SJSA1 (cell line): ENCODE measurements at regions not wholly inside any gene's neighbourhood (a gene's known extent, or its start where the extent isn't known, plus 50 kb on each side); places are given as distances from the start of the nearest gene placed in this dataset.
"Not testable (repeated sequence)": the region's sequence is repeated elsewhere in the genome, so short reads cannot be mapped to it uniquely, and the experiment has no call there.

Experiments
- DNase-seq, 2 experiments: peaks; one replicate each; pipeline ENCODE4 v3.0.0-alpha.2; 2015 to 2020; ENCODE audit warnings: low spot score in 2 of 2, low read depth in 1 of 2
- H3K27ac ChIP-seq: fragments of 250-450 bp; sonication (Bioruptor Pico); 2 replicates; pipeline ENCODE4 v1.5.1; 2020; ENCODE audit warnings: mild to moderate bottlenecking, moderate library complexity
- H3K27me3 ChIP-seq: fragments of 250-450 bp; sonication (Bioruptor Pico); replicated peaks from 2 replicates; pipeline ENCODE4 v1.5.1; 2020; ENCODE audit warnings: mild to moderate bottlenecking, moderate library complexity
- H3K36me3 ChIP-seq: fragments of 250-450 bp; sonication (Bioruptor Pico); 2 replicates; pipeline ENCODE4 v1.5.1; 2020; ENCODE audit warnings: mild to moderate bottlenecking
- H3K4me1 ChIP-seq: fragments of 250-450 bp; sonication (Bioruptor Pico); replicated peaks from 2 replicates; pipeline ENCODE4 v1.6.1; 2021; ENCODE audit warnings: mild to moderate bottlenecking
- H3K4me3 ChIP-seq: fragments of 250-450 bp; sonication (Bioruptor Pico); 2 replicates; pipeline ENCODE4 v1.5.1; 2020; ENCODE audit warnings: mild to moderate bottlenecking
- H3K9me3 ChIP-seq: fragments of 250-450 bp; sonication (Bioruptor Pico); replicated peaks from 2 replicates; pipeline ENCODE4 v1.5.1; 2020; ENCODE audit warnings: mild to moderate bottlenecking

GRCh38 chr6:119669221-119669620, 319.7 kb upstream of the MAN1A1 start:
- DNase-seq, result no peak
- H3K9me3 ChIP-seq, result no peaks in the 10 kb centered on the region
- no peak overlapping the region for H3K4me3 ChIP-seq
- no peaks in the 10 kb centered on the region for H3K36me3 ChIP-seq
- H3K4me1 ChIP-seq, result no peaks in the 10 kb centered on the region
- no peaks in the 10 kb centered on the region for H3K27me3 ChIP-seq
- no peak overlapping the region for H3K27ac ChIP-seq

- not testable (repeated sequence) for H3K4me1 ChIP-seq, DNase-seq, H3K27ac ChIP-seq, H3K36me3 ChIP-seq, H3K27me3 ChIP-seq, H3K9me3 ChIP-seq, H3K4me3 ChIP-seq
These were observed 315.9 kb upstream of the MAN1A1 start for GRCh38 chr6:119665432-119665831.

GRCh38 chr6:119661628-119662027, 312.1 kb upstream of the MAN1A1 start:
- no peak for DNase-seq
- Histone ChIP-seq H3K27me3 (no peaks in the 10 kb centered on the region), H3K4me1 (no peaks in the 10 kb centered on the region), H3K4me3 (no peak overlapping the region), H3K9me3 (no peaks in the 10 kb centered on the region), H3K36me3 (no peaks in the 10 kb centered on the region), H3K27ac (no peak overlapping the region)

- H3K9me3 ChIP-seq, result no peaks in the 10 kb centered on the region
- no peaks in the 10 kb centered on the region for H3K27me3 ChIP-seq
- no peaks in the 10 kb centered on the region for H3K36me3 ChIP-seq
- H3K4me1 ChIP-seq, result no peaks in the 10 kb centered on the region
- H3K4me3 ChIP-seq, result no peak overlapping the region
- no peak for DNase-seq
- no peak overlapping the region for H3K27ac ChIP-seq
These were observed 311.5 kb upstream of the MAN1A1 start for GRCh38 chr6:119661078-119661477.

GRCh38 chr6:119658917-119659316, 309.4 kb upstream of the MAN1A1 start:
- Histone ChIP-seq H3K27ac (no peak overlapping the region), H3K27me3 (no peaks in the 10 kb centered on the region), H3K36me3 (no peaks in the 10 kb centered on the region), H3K9me3 (no peaks in the 10 kb centered on the region), H3K4me3 (no peak overlapping the region), H3K4me1 (no peaks in the 10 kb centered on the region)
- DNase-seq, result no peak

- no peak for DNase-seq
- no peaks in the 10 kb centered on the region for H3K4me1 ChIP-seq
- H3K27me3 ChIP-seq, result no peaks in the 10 kb centered on the region
These were observed 305.6 kb upstream of the MAN1A1 start for GRCh38 chr6:119655124-119655523.

GRCh38 chr6:119653329-119653728, 303.8 kb upstream of the MAN1A1 start:
- DNase-seq, result no peak
- Histone ChIP-seq H3K4me3 (no peak overlapping the region), H3K27me3 (no peaks in the 10 kb centered on the region)

More at GRCh38 chr6:119655124-119655523, 305.6 kb upstream of the MAN1A1 start:
- no peaks in the 10 kb centered on the region for H3K36me3 ChIP-seq
- H3K9me3 ChIP-seq, result no peaks in the 10 kb centered on the region
- no peak overlapping the region for H3K4me3 ChIP-seq
- no peak overlapping the region for H3K27ac ChIP-seq

GRCh38 chr6:119649531-119649930, 300.0 kb upstream of the MAN1A1 start:
- no peak overlapping the region for H3K4me3 ChIP-seq
- H3K9me3 ChIP-seq, result no peaks in the 10 kb centered on the region
- H3K27me3 ChIP-seq, result no peaks in the 10 kb centered on the region; the same call in 1 of the 2 replicates
- no peak overlapping the region for H3K27ac ChIP-seq
- no peak for DNase-seq
- no peaks in the 10 kb centered on the region for H3K4me1 ChIP-seq
- H3K36me3 ChIP-seq, result no peaks in the 10 kb centered on the region

More at GRCh38 chr6:119653329-119653728, 303.8 kb upstream of the MAN1A1 start:
- no peaks in the 10 kb centered on the region for H3K36me3 ChIP-seq
- H3K9me3 ChIP-seq, result no peaks in the 10 kb centered on the region
- no peak overlapping the region for H3K27ac ChIP-seq
- no peaks in the 10 kb centered on the region for H3K4me1 ChIP-seq

GRCh38 chr6:119647309-119647708, 297.7 kb upstream of the MAN1A1 start:
- Histone ChIP-seq H3K4me1 (no peaks in the 10 kb centered on the region), H3K27ac (no peak overlapping the region), H3K9me3 (no peaks in the 10 kb centered on the region), H3K36me3 (no peaks in the 10 kb centered on the region), H3K27me3 (no peaks in the 10 kb centered on the region; the same call in 1 of the 2 replicates), H3K4me3 (no peak overlapping the region)
- no peak for DNase-seq

- DNase-seq, result no peak
- Histone ChIP-seq H3K9me3 (no peaks in the 10 kb centered on the region), H3K27ac (no peak overlapping the region), H3K4me1 (no peaks in the 10 kb centered on the region), H3K4me3 (no peak overlapping the region), H3K36me3 (no peaks in the 10 kb centered on the region), H3K27me3 (no peaks in the 10 kb centered on the region; the same call in 1 of the 2 replicates)
These were observed 294.3 kb upstream of the MAN1A1 start for GRCh38 chr6:119643876-119644275.

GRCh38 chr6:119637768-119638167, 288.2 kb upstream of the MAN1A1 start:
- H3K4me3 ChIP-seq, result no peak overlapping the region
- no peak overlapping the region for H3K27ac ChIP-seq
- no peak for DNase-seq
- no peaks in the 10 kb centered on the region for H3K4me1 ChIP-seq
- no peaks in the 10 kb centered on the region for H3K9me3 ChIP-seq
- no peaks in the 10 kb centered on the region for H3K36me3 ChIP-seq
- H3K27me3 ChIP-seq, result no peaks in the 10 kb centered on the region

GRCh38 chr6:119636060-119636459, 286.5 kb upstream of the MAN1A1 start:
- Histone ChIP-seq H3K4me1 (no peaks in the 10 kb centered on the region), H3K9me3 (no peaks in the 10 kb centered on the region), H3K27ac (no peak overlapping the region), H3K36me3 (no peaks in the 10 kb centered on the region), H3K27me3 (no peaks in the 10 kb centered on the region), H3K4me3 (no peak overlapping the region)
- no peak for DNase-seq

- no peak for DNase-seq
- Histone ChIP-seq H3K27ac (no peak overlapping the region), H3K4me3 (no peak overlapping the region), H3K9me3 (no peaks in the 10 kb centered on the region), H3K36me3 (no peaks in the 10 kb centered on the region), H3K4me1 (no peaks in the 10 kb centered on the region), H3K27me3 (no peaks in the 10 kb centered on the region)
These were observed 283.9 kb upstream of the MAN1A1 start for GRCh38 chr6:119633461-119633860.

GRCh38 chr6:119630561-119631192, 281.1 kb upstream of the MAN1A1 start:
- no peaks in the 10 kb centered on the region for H3K36me3 ChIP-seq
- H3K4me1 ChIP-seq, result no peaks in the 10 kb centered on the region
- H3K4me3 ChIP-seq, result no peak overlapping the region
- no peak overlapping the region for H3K27ac ChIP-seq
- no peaks in the 10 kb centered on the region for H3K27me3 ChIP-seq
- no peak for DNase-seq
- H3K9me3 ChIP-seq, result no peaks in the 10 kb centered on the region
